Thyroid gland (tissue), 4 donors: ENCODE measurements at regions not wholly inside any gene's neighbourhood (a gene's known extent, or its start where the extent isn't known, plus 50 kb on each side); places are given as distances from the start of the nearest gene placed in this dataset.

Experiments used
- POLR2A ChIP-seq, 2 donors: fragments of 450-650 bp; IDR thresholded peaks; one replicate each; pipeline ENCODE4 v1.6.1; 2017; ENCODE audit warnings: antibody characterized with exemption in 2 of 2, mild to moderate bottlenecking in 2 of 2, moderate library complexity in 1 of 2
- TF ChIP-seq, protein P1 (sequence below), 6 experiments: fragments of 200-600 bp in 3 of 6; fragments of 450-650 bp in 3 of 6; sonication (generic) in 3 of 6; IDR thresholded peaks; one replicate each; pipeline ENCODE4 v1.5.1; 2016 to 2019; ENCODE audit warnings: antibody characterized with exemption in 6 of 6, mild to moderate bottlenecking in 2 of 6, inconsistent platforms in 1 of 6, moderate library complexity in 1 of 6

DNA sequence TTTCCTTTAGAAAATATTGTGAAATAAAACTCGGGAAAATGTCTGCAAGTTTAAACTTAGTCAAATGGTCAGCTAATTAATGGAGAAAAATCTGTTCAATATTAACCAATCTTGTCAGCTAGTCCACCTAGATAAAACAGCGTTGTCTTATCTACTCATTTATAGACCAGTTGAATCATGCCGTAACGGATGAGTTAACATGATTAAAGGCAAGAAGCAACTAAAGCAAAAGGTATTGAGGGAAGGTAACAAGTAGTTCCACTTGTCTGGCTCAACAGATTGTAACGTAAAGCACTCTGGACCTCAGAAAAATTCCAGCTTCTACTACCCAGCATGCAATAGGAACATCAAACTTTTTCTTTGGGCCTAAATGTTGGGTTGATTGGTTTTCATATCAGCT lies 958.2 kb downstream of the DIAPH3 start:
- TF ChIP-seq, protein P1, sequence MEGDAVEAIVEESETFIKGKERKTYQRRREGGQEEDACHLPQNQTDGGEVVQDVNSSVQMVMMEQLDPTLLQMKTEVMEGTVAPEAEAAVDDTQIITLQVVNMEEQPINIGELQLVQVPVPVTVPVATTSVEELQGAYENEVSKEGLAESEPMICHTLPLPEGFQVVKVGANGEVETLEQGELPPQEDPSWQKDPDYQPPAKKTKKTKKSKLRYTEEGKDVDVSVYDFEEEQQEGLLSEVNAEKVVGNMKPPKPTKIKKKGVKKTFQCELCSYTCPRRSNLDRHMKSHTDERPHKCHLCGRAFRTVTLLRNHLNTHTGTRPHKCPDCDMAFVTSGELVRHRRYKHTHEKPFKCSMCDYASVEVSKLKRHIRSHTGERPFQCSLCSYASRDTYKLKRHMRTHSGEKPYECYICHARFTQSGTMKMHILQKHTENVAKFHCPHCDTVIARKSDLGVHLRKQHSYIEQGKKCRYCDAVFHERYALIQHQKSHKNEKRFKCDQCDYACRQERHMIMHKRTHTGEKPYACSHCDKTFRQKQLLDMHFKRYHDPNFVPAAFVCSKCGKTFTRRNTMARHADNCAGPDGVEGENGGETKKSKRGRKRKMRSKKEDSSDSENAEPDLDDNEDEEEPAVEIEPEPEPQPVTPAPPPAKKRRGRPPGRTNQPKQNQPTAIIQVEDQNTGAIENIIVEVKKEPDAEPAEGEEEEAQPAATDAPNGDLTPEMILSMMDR (IDR thresholded peaks at IDR 0.05) = no peak
- TF ChIP-seq POLR2A (IDR thresholded peaks at IDR 0.05) = no peak
